ENCODE measurements at regions not wholly inside any gene's neighbourhood (a gene's known extent, or its start where the extent isn't known, plus 50 kb on each side); places are given as distances from the start of the nearest gene placed in this dataset.

- DNase-seq = no peak
These were observed 109.1 kb downstream of the DACT2 start for GRCh38 chr6:168210239-168211105.

- DNase-seq = no peak
These were observed 110.2 kb downstream of the DACT2 start for GRCh38 chr6:168209420-168209819.

- no peak for DNase-seq
These were observed 110.7 kb downstream of the DACT2 start for GRCh38 chr6:168208854-168209253.

GRCh38 chr6:168208402-168208801 is 111.2 kb downstream of the DACT2 start:
- DNase-seq = no peak

- DNase-seq = no peak
These were observed 112.0 kb downstream of the DACT2 start for GRCh38 chr6:168207421-168208175.

GRCh38 chr6:168206661-168207274 is 112.8 kb downstream of the DACT2 start:
- no peak for DNase-seq

- no peak for DNase-seq
These were observed 113.4 kb downstream of the DACT2 start for GRCh38 chr6:168206186-168206585.

- no peak for DNase-seq
These were observed 117.8 kb downstream of the DACT2 start for GRCh38 chr6:168201799-168202198.

- no peak for DNase-seq
These were observed 118.2 kb downstream of the DACT2 start for GRCh38 chr6:168201383-168201782.

- no peak for DNase-seq
These were observed 118.9 kb downstream of the DACT2 start for GRCh38 chr6:168200571-168201134.

- no peak for DNase-seq
These were observed 119.5 kb upstream of the FRMD1 start for GRCh38 chr6:168198302-168199180.

GRCh38 chr6:168197636-168198301 is 118.8 kb upstream of the FRMD1 start:
- DNase-seq = no peak

GRCh38 chr6:168196881-168197635 is 118.0 kb upstream of the FRMD1 start:
- no peak for DNase-seq

- DNase-seq = no peak
These were observed 117.4 kb upstream of the FRMD1 start for GRCh38 chr6:168196385-168196860.

GRCh38 chr6:168195712-168196111 is 116.7 kb upstream of the FRMD1 start:
- no peak for DNase-seq

- no peak for DNase-seq
These were observed 115.9 kb upstream of the FRMD1 start for GRCh38 chr6:168194732-168195567.

- DNase-seq = no peak
These were observed 115.1 kb upstream of the FRMD1 start for GRCh38 chr6:168193816-168194721.

GRCh38 chr6:168192901-168193815 is 114.1 kb upstream of the FRMD1 start:
- no peak for DNase-seq
